Hepatocyte (in vitro differentiated cells): ENCODE measurements at regions not wholly inside any gene's neighbourhood (a gene's known extent, or its start where the extent isn't known, plus 50 kb on each side); places are given as distances from the start of the nearest gene placed in this dataset.

Experiments
- DNase-seq: peaks from one replicate; pipeline ENCODE4 v3.0.0-alpha.2; 2016; ENCODE audit warnings: low spot score
- H2AFZ ChIP-seq: fragments of 200-600 bp; sonication (generic); 2 replicates; pipeline ENCODE4 v1.6.0; 2016; ENCODE audit warnings: antibody characterized with exemption, mild to moderate bottlenecking
- H3K27ac ChIP-seq: fragments of 200-600 bp; sonication (generic); 2 replicates; pipeline ENCODE4 v1.5.1; 2016; ENCODE audit warnings: mild to moderate bottlenecking
- H3K27me3 ChIP-seq: fragments of 200-600 bp; sonication (generic); 2 replicates; pipeline ENCODE4 v1.6.1; 2016
- H3K36me3 ChIP-seq: fragments of 200-600 bp; sonication (generic); replicated peaks from 2 replicates; pipeline ENCODE4 v1.5.1; 2016; ENCODE audit warnings: low read depth; ENCODE audit not compliant: insufficient read depth
- H3K4me1 ChIP-seq: fragments of 200-600 bp; sonication (generic); 2 replicates; pipeline ENCODE4 v1.5.1; 2016; ENCODE audit warnings: mild to moderate bottlenecking, moderate library complexity; ENCODE audit not compliant: insufficient read depth
- H3K4me2 ChIP-seq: fragments of 200-600 bp; sonication (generic); 2 replicates; pipeline ENCODE4 v1.6.0; 2016
- H3K4me3 ChIP-seq: fragments of 200-600 bp; sonication (generic); 2 replicates; pipeline ENCODE4 v1.5.1; 2016; ENCODE audit warnings: mild to moderate bottlenecking
- H3K79me2 ChIP-seq: fragments of 200-600 bp; sonication (generic); 2 replicates; pipeline ENCODE4 v1.6.0; 2017; ENCODE audit warnings: mild to moderate bottlenecking
- H3K9me2 ChIP-seq: fragments of 200-600 bp; sonication (generic); replicated peaks from 2 replicates; pipeline ENCODE4 v1.6.0; 2017; ENCODE audit warnings: mild to moderate bottlenecking; ENCODE audit not compliant: insufficient read depth
- H3K9me3 ChIP-seq: fragments of 200-600 bp; sonication (generic); 2 replicates; pipeline ENCODE4 v1.5.1; 2016; ENCODE audit warnings: low read depth, mild to moderate bottlenecking
- H4K20me1 ChIP-seq: fragments of 200-600 bp; sonication (generic); 2 replicates; pipeline ENCODE4 v1.6.0; 2016; ENCODE audit warnings: mild to moderate bottlenecking; ENCODE audit not compliant: insufficient read depth, poor library complexity, severe bottlenecking
- EZH2 ChIP-seq: fragments of 200-600 bp; sonication (generic); IDR thresholded peaks from 2 replicates; pipeline ENCODE4 v1.6.1; 2016; ENCODE audit warnings: antibody characterized with exemption, mild to moderate bottlenecking, borderline replicate concordance
- EZH2phosphoT487 ChIP-seq: fragments of 200-600 bp; sonication (generic); IDR thresholded peaks from one replicate; pipeline ENCODE4 v1.6.1; 2018; ENCODE audit warnings: antibody characterized with exemption, mild to moderate bottlenecking, low read depth, moderate library complexity; ENCODE audit not compliant: unreplicated experiment, severe bottlenecking
- WGBS: methylation state at CpG from one replicate; pipeline ENCODE4 v1.1.6; 2016; ENCODE audit warnings: low lambda C conversion rate; ENCODE audit errors: missing lambda C conversion rate; 5-methylcytosine and 5-hydroxymethylcytosine counted together
- TF ChIP-seq, protein P1 (sequence below): fragments of 200-600 bp; sonication (generic); IDR thresholded peaks from 2 replicates; pipeline ENCODE4 v1.5.1; 2016; ENCODE audit warnings: antibody characterized with exemption, mild to moderate bottlenecking; ENCODE audit not compliant: poor library complexity

DNA sequence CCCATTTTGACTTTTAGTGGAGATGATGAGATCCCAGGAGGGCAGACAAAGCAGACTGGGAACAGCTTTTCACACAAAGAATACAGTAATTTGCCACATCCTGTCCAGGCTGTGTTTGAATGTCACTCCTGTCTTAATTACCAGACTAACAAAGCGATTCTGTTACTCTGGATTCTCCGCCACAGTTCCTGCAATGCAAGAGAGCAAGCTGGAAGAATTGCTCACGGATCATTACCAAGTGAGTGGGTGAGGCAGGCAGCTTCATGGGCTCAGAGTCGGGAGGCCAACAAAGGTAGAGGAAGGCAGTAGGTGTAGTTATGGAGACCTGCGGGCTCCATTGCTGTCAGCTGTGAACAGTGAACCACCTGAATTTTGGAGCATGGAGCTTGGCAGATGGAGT, 250.5 kb upstream of the ATP5MC3 start:
- H3K27me3 ChIP-seq = no peaks in the 10 kb centered on the region
- WGBS = 88% methylated on average over 5 of the region's 5 CpGs
- no peaks in the 10 kb centered on the region for H3K9me3 ChIP-seq
- H3K27ac ChIP-seq = no peak overlapping the region
- no peak overlapping the region for H3K4me3 ChIP-seq
- no peaks in the 10 kb centered on the region for H3K9me2 ChIP-seq
- DNase-seq = no peak
- no peaks in the 10 kb centered on the region for H4K20me1 ChIP-seq
- no peaks in the 10 kb centered on the region for H3K79me2 ChIP-seq
- no peaks in the 10 kb centered on the region for H3K36me3 ChIP-seq
- H2AFZ ChIP-seq = no peak overlapping the region
- H3K4me2 ChIP-seq = no peak overlapping the region
- TF ChIP-seq EZH2 (no peak), EZH2phosphoT487 (no peak)
- TF ChIP-seq, protein P1, sequence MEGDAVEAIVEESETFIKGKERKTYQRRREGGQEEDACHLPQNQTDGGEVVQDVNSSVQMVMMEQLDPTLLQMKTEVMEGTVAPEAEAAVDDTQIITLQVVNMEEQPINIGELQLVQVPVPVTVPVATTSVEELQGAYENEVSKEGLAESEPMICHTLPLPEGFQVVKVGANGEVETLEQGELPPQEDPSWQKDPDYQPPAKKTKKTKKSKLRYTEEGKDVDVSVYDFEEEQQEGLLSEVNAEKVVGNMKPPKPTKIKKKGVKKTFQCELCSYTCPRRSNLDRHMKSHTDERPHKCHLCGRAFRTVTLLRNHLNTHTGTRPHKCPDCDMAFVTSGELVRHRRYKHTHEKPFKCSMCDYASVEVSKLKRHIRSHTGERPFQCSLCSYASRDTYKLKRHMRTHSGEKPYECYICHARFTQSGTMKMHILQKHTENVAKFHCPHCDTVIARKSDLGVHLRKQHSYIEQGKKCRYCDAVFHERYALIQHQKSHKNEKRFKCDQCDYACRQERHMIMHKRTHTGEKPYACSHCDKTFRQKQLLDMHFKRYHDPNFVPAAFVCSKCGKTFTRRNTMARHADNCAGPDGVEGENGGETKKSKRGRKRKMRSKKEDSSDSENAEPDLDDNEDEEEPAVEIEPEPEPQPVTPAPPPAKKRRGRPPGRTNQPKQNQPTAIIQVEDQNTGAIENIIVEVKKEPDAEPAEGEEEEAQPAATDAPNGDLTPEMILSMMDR = no peak
- H3K4me1 ChIP-seq = no peaks in the 10 kb centered on the region

DNA sequence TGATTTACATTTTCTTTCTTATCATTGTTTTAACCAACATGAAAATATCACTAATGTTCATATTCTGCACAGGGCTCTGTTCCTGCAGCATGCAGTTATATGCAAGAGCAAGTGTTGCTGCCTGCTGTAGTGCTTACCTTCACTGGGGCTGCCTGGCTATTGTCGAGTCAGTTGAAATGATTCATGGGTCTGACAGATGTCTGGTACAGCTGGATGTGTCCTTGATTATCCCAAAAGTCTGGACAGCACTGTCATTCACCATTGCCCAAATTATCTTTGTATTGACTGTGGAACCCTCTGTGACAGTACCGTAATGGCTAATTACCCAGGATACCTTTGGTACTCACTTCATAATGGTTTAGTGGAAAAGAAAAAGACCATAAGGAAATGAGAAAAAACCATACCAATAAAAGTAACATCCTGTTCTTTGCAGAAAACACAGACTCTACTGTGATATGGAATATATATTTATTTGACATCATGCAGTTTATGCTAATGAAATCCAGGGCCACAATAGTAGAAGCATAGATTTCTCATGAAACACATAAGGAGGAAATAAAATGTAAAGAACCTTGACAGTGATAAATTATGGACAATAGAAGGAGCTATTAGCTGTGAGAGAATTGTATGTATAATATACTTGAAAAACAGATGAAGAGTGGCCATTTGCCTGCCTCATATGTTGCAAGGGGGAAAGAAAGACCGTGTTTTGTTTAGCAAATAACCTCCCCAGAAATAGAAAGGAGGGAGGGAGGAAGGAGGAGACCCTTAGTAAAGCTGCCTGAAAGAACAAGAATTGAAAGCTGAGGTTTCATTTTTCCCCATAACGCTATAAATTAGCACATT, 249.8 kb upstream of the ATP5MC3 start:
- no peaks in the 10 kb centered on the region for H4K20me1 ChIP-seq
- TF ChIP-seq EZH2 = no peak
- TF ChIP-seq, protein P1 = no peak
- TF ChIP-seq EZH2phosphoT487 = no peak
- no peaks in the 10 kb centered on the region for H3K36me3 ChIP-seq
- no peaks in the 10 kb centered on the region for H3K9me3 ChIP-seq
- no peak for DNase-seq
- no peaks in the 10 kb centered on the region for H3K4me1 ChIP-seq
- WGBS = 58% methylated on average over 4 of the region's 4 CpGs
- no peaks in the 10 kb centered on the region for H3K27me3 ChIP-seq
- no peak overlapping the region for H2AFZ ChIP-seq
- H3K27ac ChIP-seq = no peak overlapping the region
- no peak overlapping the region for H3K4me2 ChIP-seq
- H3K79me2 ChIP-seq = no peaks in the 10 kb centered on the region
- no peaks in the 10 kb centered on the region for H3K9me2 ChIP-seq
- H3K4me3 ChIP-seq = no peak overlapping the region

DNA sequence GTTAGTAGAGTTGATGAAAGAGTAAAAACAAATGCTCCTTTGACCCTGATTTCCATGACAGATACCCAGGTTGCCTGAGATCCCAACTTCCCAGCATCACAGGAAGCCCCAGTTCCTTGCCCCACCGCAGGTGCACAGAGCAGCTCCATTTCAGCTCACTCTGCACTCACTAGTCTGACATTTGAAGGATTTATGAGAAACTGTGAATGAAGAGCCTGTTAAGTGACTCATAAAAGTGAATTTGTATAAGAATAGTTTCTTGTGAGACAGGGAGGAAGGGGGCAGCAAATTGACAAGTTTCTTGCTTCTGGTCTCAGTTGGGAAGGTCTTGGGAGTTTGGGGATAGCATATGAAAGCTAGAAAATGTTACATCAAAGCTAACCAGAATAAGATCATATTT, 248.7 kb upstream of the ATP5MC3 start:
- Histone ChIP-seq H3K9me2 (no peaks in the 10 kb centered on the region), H4K20me1 (no peaks in the 10 kb centered on the region), H3K27ac (no peak overlapping the region), H3K4me3 (no peak overlapping the region), H3K27me3 (no peaks in the 10 kb centered on the region), H3K4me2 (no peak overlapping the region), H3K36me3 (no peaks in the 10 kb centered on the region), H3K79me2 (no peaks in the 10 kb centered on the region), H3K4me1 (no peaks in the 10 kb centered on the region), H3K9me3 (no peaks in the 10 kb centered on the region), H2AFZ (no peak overlapping the region)
- TF ChIP-seq EZH2phosphoT487 (no peak), EZH2 (no peak)
- TF ChIP-seq, protein P1 = no peak
- 81% methylated on average over 1 of the region's 1 CpG for WGBS
- DNase-seq = no peak
